ENCODE measurements at regions not wholly inside any gene's neighbourhood (a gene's known extent, or its start where the extent isn't known, plus 50 kb on each side); places are given as distances from the start of the nearest gene placed in this dataset.
"Not testable (repeated sequence)": the region's sequence is repeated elsewhere in the genome, so short reads cannot be mapped to it uniquely, and the experiment has no call there.

DNA sequence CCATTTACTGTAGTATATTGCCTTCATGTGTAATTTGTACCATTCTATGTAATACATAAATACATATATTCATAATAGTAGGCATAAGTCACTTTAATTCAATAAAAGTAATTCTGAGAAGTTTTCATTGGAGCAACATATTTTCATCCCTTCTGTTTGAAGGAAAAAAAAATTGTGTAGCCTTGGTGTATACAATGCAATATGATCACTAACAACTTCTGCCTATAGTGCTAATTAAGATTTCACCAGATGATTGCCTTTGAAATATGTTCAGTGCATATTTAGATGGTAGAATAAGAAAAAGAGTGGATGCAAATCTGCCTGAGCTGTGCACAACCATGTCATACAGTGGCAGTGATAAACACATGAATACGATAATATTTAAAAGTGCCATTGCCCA is 996.8 kb downstream of the EFNA5 start:
- DNase-seq: no peak

DNA sequence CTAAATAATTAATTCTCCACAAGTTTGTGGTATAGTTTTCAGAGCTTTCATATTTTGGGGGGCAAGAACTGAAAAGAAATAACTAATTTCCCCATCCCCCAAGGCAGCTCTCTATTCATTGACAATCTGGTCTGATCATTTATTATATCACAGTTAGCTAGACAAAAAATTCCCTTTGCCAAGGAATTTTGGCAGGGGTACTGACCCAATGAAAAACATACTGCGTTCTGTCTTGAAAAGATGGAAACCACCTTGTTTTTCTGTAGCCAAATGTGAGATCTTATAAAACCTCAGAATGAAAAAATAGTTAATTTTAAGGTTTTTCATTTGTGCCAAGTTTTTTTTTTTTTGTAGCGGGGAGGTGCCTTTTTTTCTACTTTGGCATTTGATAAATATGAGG is 1008.9 kb downstream of the EFNA5 start:
- no peak for DNase-seq

DNA sequence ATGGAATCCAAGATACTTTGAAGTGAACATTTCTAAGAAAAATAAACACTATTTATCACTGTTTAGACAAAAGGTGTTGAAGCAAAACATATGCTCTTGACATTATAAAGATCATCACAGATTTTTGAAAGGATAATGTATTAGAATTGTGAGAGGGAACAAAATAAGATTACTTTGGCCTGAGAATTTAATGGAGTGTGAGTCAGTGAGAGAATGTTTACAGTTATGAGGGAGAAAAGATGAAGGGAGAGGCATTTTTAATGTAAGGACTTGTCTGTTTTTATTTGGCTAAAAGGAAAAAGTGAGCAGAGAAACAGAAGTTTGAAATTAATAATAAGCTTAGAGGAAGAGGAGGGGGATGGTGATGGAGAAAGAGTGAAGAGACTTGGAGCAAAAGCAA is 1010.1 kb downstream of the EFNA5 start:
- DNase-seq: no peak

DNA sequence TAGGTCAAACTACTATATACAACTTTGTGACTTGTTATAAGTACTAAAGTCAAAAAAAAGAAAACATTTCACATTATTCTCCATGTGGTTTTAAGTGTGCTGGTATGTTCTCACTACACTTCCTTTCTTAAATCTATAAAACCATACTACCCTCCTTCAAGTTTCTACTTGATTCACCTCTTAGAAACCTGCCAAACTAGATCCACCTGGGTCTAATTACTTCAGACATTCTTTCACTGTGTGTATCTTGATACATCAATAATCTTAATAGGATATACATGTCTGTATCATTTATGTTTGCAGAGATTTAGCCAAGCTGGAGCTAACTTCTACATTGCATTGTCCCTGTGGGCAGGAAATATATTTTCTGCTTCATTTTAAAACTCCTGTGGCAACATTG is 1012.6 kb downstream of the EFNA5 start:
- no peak for DNase-seq

DNA sequence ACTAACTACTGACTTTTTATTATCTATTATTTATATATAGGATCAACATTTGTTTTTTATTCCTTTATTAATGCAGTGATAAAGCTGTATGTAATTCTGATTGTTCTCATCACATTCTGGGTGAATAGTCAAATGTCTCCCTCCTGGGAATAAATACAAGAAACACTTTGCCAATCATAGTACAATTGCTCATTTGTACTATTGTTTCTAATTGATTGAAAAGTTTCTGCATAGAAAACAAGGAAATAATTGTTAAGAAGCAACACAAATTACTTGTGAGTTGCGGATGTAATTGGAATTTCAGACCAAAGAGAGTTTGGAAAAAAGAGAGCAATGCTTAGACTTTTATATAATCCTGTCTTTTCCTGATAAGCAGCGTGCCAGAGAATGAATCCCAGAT is 1013.9 kb downstream of the EFNA5 start:
- no peak for DNase-seq

DNA sequence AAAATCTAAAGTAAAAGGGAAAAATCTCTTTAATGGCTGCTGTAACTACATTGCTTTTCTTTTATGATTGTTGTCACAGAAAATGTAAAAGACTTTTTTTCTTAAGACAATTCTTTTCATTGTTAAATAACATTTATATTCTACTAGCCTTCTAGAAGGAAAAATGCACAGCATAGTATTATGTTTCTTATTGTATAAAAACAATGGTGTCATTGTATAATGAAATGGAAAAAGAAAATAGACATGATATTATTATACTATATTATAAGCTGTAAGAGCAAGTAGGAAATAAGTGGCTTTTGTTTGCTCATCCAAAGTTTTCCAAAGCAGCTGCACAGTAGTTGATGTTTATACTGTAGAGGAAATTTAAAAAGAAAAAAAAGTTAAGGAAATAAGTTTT is 1021.7 kb downstream of the EFNA5 start:
- DNase-seq: no peak

DNA sequence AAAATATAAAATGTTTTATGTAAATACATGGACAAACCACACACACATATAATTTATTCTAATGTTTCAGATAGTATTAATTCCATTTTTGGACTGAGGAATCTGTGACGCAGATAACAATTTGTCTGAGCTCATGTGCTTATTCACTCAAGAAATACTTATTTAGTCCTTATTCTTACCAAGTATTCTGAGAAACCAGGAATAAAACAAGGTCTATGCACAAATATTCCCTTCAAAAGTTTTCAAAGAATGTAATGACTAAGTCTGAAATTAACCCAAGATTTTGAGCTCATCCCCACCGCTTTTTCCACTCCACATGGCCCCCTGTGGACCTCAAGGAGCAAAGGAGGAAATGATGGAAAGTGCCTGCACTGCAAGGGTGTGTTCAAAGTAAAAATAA is 1022.3 kb downstream of the EFNA5 start:
- no peak for DNase-seq

DNA sequence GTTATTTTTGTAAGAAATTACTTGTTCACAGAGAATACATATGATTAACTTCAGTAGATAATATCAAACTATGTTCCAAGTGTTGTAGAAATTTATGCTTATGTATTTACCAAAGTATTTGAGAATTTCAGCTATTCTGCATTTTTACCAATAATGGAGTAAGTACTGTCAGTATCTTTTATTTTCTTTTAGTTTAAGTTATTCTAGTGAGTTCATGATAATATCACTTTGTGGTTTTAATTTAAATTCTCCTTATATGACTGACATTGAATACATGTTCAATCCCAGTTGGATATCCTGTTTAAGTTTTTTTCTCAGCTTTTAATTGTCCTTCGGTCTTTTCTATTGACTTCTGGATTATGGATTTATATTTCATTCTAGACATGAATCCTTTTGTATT is 1024.6 kb downstream of the EFNA5 start:
- DNase-seq: no peak

DNA sequence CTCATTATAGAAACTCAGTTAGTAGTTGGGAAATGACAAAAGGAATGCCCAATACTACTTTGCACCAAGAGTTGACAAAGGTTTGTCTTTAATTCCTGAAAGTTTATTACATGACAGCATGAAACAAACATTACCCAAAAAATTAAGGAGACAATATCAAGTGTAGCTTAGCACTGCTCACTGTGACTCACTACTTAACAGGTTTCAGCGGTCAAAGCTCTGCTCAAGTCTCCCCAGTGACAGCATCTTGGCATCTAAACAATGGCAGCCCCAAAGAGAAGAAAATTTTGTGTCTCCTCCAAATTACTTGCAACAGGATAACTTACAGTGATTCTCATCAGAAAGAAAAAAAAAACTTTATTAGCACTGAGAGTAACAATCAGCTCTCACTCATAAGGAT is 1030.2 kb downstream of the EFNA5 start:
- DNase-seq: no peak

DNA sequence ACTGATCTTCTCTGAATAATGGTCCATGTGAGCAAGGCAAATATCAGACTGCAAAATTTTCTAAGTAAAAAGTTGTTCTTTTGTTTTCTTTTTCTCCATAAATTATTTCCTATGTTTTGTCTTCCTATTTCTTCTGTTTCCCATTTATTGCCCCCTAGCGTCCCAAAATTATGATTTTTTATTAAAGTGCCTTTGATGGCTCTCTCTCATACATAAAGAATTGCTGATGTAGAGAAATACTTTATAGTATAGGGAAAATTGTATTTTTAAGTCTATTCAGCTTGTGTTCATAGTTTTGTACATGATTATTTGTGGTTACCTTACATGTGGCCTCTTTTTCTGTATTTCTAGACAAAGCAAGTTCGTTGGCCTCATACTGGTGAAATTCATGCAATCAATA is 1031.2 kb downstream of the EFNA5 start:
- DNase-seq: no peak

DNA sequence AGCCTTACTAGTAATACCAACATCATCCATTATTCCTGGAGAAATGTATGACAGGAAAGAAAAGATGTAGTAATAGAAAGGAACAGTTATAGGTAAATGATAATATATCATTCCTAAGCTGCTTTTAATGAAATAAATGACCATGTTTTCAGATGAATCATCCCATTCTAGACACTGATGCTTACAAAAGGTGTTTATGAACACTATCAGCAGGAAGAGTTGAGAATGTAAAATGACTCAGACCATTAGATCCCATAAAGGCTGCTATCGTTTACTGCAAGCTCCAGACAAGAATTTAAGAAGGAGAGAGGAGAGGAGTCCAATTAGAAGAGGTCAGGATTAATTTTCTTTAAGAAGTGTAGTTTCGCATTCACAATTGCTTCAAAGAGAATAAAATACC is 1033.5 kb downstream of the EFNA5 start:
- DNase-seq: no peak

DNA sequence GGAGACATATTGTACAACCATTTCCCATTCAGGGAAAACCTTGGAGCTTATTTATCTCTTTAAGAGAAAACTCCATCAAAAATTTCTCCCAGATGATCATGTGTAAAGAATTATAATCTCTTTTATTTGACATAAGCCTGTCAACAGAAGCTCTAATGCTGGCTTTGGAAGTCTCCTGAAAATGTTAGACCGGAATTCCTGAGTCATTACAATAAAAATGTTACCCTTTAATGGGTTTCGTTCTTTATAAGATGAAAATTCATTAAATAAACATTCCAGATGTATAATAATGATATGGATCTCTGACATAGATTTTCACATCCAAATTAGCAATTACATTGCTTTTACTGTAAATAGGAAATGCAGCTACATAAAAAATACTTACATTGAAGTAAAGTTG is 1036.4 kb downstream of the EFNA5 start:
- no peak for DNase-seq

DNA sequence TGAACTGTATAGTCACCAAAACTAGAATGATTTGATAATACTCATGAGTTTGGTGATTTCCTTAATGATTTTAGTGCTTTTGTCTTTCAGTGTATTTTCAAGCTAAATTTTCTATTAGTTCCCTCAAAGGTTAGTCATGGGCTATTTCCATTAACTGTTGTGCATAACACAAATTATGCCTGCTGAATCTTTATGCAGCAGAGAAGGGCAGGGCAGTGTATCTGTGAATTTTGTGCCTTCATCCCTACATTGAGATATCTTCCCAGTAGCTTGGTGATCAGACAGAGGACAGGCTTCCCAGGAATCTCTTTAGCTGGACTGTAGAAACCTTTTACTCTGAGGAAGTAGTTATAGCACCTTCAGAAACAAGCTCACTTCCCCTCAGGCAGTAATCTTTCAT is 1036.9 kb downstream of the EFNA5 start:
- no peak for DNase-seq

DNA sequence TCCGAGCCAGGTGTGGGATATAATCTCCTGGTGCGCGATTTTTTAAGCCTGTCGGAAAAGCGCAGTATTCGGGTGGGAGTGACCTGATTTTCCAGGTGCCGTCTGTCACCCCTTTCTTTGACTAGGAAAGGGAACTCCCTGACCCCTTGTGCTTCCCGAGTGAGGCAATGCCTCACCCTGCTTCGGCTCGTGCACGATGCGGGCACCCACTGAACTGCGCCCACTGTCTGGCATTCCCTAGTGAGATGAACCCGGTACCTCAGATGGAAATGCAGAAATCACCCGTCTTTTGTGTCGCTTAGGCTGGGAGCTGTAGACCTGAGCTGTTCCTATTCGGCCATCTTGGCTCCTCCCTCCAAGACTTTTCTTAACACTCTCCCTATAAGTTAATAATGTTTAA is 1042.3 kb downstream of the EFNA5 start:
- DNase-seq: not testable (repeated sequence)

DNA sequence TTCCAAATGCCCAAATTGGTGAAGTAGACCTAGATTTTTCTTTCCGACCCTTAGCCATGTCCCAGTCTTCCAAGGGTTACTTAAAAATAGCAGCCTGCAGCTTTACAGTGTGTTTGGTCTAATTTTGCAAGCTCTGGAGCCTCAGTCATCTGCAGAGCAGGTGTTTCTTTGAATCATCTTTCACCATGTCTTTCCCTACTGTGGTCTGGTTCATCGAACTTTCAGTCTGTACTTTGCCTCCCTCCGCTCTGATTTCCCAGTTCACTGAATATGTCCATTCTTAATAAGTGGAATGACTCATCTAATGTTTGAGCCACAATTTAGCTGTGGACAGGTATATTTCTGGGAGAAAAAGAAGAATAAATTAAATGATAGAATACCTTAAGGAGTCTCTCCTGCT is 1060.7 kb downstream of the EFNA5 start:
- DNase-seq: no peak

DNA sequence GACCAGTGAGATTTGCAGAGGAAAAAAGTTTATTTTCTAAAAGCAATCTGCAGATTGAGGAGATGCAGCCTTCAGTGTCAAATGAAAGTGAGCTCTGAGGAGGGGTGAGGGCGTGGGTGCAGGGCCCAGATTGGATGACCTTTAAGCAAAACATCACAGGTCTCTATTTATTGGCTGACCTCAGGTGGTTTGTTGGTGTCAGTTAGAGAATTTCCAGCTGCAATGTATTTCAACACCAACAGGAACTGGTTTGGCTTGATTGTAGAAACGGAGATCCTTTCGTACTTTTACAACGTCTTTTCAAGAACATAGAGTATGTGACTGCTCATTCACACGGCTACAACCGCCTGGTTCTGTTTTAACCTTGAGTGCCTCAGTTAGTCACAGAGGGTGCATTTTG is 1069.1 kb downstream of the EFNA5 start:
- DNase-seq: no peak

DNA sequence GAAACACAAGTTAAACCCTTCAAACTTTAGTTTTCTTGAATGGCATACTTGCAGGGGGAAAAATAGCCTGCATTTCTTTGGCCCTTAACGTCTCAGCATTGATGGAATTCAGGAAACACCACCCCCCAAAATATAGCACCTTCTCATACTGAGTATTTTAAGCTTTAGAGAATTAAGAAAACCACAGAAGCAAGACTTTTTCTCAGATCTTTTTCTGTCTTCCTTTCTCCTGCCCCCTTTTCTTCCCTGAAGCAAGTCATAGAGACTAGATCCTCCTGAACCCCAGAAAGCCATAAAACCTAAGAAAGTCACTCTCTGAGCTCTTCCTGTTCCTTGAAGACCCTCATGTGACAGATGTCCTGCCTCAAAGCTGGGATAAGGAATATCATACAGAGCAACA is 1069.9 kb downstream of the EFNA5 start:
- DNase-seq: no peak

DNA sequence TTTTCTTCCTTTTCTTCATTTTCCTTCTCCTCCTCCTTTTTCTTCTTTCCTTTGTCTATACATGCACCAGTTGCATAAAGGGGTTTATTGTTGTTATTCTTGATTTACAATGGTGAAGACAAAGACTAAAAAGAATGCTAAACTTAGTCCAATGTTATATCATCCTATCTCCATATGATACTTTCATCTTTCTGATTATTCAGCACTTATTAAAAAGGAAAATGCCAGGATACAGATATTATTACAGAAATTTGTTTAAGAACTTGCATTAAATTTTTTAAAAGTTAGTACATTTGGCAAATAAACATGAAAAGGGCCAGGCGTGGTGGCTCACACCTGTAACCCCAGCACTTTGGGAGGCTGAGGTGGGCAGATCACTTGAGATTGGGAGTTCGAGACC is 1074.9 kb downstream of the EFNA5 start:
- no peak for DNase-seq

DNA sequence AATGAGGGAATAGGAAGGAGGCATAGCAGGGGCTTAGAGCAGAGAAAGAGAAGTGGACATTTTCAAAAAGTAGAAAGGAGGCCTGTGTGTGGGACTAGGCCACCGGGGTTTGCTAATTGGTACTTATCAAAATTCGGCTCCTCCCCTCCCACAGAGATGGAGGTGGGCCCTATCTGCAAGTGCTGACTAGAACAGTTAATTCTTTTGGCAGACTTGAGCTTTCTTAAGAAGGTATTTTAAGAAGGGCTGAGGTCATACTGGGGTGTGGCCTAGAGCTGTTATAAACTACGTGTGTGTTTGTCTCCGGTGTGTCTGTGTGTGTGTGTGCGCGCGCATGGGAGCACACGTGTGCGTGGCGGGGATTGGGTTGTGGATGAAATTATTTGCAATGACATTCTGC is 1086.5 kb downstream of the EFNA5 start:
- DNase-seq: no peak

DNA sequence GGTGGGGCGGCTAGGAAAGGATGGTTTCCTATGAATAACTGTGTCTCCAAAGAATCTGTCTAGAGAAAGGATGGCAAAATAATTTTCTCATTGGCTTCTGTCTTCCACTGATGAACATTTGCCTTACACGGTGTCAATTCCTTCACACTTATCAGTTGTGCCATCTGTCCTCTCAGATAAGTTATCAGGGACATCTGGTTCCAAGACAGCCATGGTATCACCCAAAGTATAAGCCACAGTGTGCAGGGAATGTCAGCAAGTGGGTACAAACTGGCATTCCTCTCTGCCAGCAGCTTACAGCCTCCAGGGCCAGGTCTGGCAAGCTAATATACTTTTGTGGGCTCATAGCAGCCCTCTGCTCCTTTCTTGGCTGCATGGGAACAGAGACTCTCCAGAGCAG is 1092.0 kb downstream of the EFNA5 start:
- DNase-seq: no peak

DNA sequence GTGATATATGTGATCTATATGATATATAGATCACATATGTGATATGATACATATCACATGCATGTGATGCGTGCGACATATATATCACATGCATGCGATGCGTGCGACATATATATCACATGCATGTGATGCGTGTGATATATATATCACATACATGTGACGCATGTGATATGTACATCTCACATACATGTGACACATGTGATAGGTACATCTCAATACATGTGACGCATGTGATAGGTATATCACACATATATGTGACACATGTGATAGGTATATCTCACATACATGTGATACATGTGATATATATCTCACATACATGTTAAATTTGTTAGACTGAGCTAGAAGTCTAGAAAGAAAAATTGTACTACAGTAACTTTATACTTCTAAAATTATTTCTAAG is 1095.9 kb downstream of the EFNA5 start:
- DNase-seq: no peak

DNA sequence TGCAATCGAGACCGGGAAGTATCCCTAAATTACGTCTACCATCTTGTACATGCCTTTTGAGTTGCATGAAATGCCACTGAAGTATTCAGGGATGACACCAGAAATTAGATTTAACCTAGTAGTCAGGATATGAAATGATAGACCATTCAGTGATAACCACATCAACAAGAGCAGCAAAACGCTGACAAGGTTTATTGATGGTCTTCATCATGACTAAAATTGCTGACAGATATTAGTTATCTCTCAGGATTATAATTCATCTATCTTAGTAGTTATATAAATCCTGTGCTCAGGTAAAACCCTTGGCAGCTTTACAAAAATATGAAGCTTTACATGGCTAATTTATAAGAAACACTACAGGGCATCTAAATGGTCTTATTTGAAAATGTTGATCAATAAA is 1104.7 kb downstream of the EFNA5 start:
- DNase-seq: no peak

DNA sequence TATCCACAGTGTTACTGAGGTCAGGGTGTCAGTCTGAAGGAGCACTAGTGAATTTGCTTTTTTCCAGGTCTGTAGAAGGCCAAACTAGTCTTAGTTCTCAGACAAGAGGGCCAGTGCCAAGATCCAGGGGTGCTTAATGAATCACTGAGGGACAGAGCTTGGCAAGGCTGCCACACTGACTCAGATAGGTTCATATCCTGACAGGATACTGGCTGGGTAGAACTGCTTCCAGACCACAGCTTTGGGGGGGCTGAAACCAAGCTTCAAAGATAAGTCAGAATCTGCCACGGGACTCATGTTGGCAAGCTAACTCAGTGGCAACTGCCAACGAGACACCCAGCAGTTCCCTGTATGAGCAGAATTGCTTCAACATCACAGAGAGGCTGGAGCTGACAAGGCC is 1125.4 kb downstream of the EFNA5 start:
- peak; percentile 34 for DNase-seq

DNA sequence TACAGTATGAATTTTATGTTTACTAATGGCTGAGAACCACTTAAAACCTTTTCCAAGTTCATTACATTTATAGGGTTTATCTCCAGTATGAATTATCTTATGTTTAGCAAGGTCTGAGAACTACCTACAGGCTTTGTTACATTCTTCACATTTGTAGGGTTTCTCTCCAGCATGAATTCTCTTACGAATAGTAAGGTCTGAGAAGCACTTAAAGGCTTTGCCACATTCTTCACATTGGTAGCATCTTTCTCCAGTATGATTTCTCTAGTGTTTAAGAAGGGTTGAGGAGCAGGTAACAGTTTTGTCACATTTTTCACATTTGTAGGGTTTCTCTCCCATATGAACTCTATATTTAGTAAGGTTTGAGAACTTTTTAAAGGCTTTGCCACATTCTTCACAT is 1127.4 kb downstream of the EFNA5 start:
- no peak for DNase-seq

DNA sequence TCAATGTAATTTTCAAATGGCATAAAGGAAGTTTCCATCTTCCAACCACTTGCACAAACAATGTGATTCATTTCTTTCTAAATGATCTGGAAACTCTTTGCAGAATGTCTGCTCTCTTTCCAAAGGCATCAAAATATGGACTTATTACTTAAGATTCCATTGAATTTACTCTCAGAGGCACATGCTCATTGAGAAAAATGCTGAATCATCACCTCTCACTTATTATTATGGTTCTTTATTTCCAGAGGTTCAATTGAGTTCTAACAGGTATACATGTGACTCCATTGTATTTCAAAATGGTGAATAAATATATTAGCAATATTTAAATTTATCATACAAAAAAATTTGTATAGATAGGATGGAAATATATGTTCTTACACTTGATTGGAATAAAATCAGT is 1140.6 kb downstream of the EFNA5 start:
- DNase-seq: no peak

DNA sequence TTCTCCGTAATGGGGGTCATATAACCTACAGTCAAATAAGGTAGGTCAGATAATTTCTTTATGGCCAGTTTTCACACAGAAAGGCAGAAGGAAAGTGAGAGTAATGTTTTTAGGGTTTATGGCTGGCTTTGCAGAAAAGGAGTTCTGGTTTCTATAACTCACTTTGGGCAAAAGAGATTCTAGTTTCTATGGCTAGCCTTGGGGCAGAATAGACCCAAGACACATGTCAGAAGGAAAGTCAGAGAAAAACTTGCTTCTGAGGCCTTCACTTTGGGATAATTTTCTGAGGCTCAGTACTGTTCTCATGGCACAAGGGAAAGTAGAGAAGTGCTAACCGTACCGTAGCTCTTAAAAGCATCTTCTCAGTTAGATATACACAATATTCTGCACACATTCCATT is 1145.3 kb downstream of the EFNA5 start:
- DNase-seq: no peak
